K562 (cell line): ENCODE measurements at regions not wholly inside any gene's neighbourhood (a gene's known extent, or its start where the extent isn't known, plus 50 kb on each side); places are given as distances from the start of the nearest gene placed in this dataset.

Source experiments
- ATAC-seq: fragments of 200-7000 bp; cut with Tn5 transposase; 3 replicates; pipeline ENCODE4 v1.9.1; 2020; ENCODE audit warnings: moderate library complexity
- BruUV-seq: library from RNA; stranded (reverse); fragments of 400-500 nt; replicated peaks from 2 replicates; lab custom pipeline; 2021; lab: Mats Ljungman, UMichigan
- CTCF ChIA-PET: fragments of 300-600 bp; formaldehyde crosslinking; extraction: SDS; loops from one replicate; lab custom pipeline; 2021; ENCODE audit warnings: low intra/inter-chr PET ratio; lab: Yijun Ruan, JAX
- POLR2A ChIA-PET: fragments of 300-600, 350-650 bp; sonication (Branson Sonifier 250); formaldehyde crosslinking; extraction: SDS; loops from one replicate; lab custom pipeline; 2021; ENCODE audit warnings: antibody characterized with exemption, inconsistent platforms; lab: Yijun Ruan, JAX
- DNase-seq, 4 experiments: peaks; one replicate each; pipeline versions ENCODE4 v3.0.0 to v3.0.0-alpha.2; 2011 to 2018; ENCODE audit warnings: low spot score in 3 of 4, mixed read lengths in 3 of 4; ENCODE audit errors: extremely low read depth in 1 of 4
- FAIRE-seq: peaks from 2 replicates; lab custom pipeline; 2011; peaks lifted over from hg19 to GRCh38; lab: Jason Lieb, UNC
- H2AFZ ChIP-seq: 2 replicates; pipeline ENCODE4 v1.6.0; 2011; ENCODE audit warnings: low read depth, low read length, control low read depth, inconsistent platforms
- H3K27ac ChIP-seq: fragments of 200-600 bp; 3 replicates; pipeline ENCODE4 v1.8.0; 2011; ENCODE audit warnings: low read depth, mild to moderate bottlenecking, control low read depth, inconsistent platforms, low read length, moderate library complexity, mixed read lengths; ENCODE audit errors: extremely low read depth
- H3K27me3 ChIP-seq, 2 experiments: fragments of 300-600 bp in 1 of 2; 2 replicates in 1 of 2; 3 replicates in 1 of 2; pipeline versions ENCODE4 v1.6.0 to v1.8.0; 2011; ENCODE audit warnings: inconsistent platforms in 2 of 2, low read length in 2 of 2, mild to moderate bottlenecking in 1 of 2, mixed read lengths in 1 of 2, moderate library complexity in 1 of 2; ENCODE audit not compliant: control insufficient read depth in 2 of 2, insufficient read depth in 2 of 2
- H3K36me3 ChIP-seq: fragments of 300-600 bp; 3 replicates; pipeline ENCODE4 v1.8.0; 2011; ENCODE audit warnings: mild to moderate bottlenecking, low read length, inconsistent platforms; ENCODE audit not compliant: control insufficient read depth, insufficient read depth
- H3K4me1 ChIP-seq, 2 experiments: fragments of 200-600 bp in 1 of 2; replicated peaks in 1 of 2; 2 replicates in 1 of 2; 3 replicates in 1 of 2; pipeline versions ENCODE4 v1.5.1 to v1.8.0; 2011; ENCODE audit warnings: inconsistent platforms in 2 of 2, low read length in 2 of 2, mild to moderate bottlenecking in 1 of 2, mixed read lengths in 1 of 2, moderate library complexity in 1 of 2; ENCODE audit not compliant: control insufficient read depth in 2 of 2, insufficient read depth in 2 of 2
- H3K4me2 ChIP-seq: 2 replicates; pipeline ENCODE4 v1.6.1; 2011; ENCODE audit warnings: low read length, control low read depth, inconsistent platforms, mixed read lengths; ENCODE audit not compliant: insufficient read depth
- H3K4me3 ChIP-seq: fragments of 200-600 bp; sonication (generic), shearing (Covaris generic); 2 replicates; pipeline ENCODE4 v1.5.1; 2016; ENCODE audit warnings: control low read depth, inconsistent platforms
- H3K79me2 ChIP-seq: fragments of 200-600 bp; 3 replicates; pipeline ENCODE4 v1.8.0; 2011; ENCODE audit warnings: low read length, inconsistent platforms; ENCODE audit not compliant: control insufficient read depth, insufficient read depth
- H3K9ac ChIP-seq, 2 experiments: 2 replicates each; pipeline versions ENCODE4 v1.6.0 to v1.6.1; 2011; ENCODE audit warnings: low read depth in 2 of 2, low read length in 2 of 2, control low read depth in 1 of 2, inconsistent platforms in 1 of 2, mild to moderate bottlenecking in 1 of 2, mixed read lengths in 1 of 2; ENCODE audit not compliant: insufficient read depth in 1 of 2
- H3K9me1 ChIP-seq: one replicate; pipeline ENCODE4 v1.6.0; 2011; ENCODE audit warnings: inconsistent platforms, mild to moderate bottlenecking, low read length, moderate library complexity; ENCODE audit not compliant: control insufficient read depth, insufficient read depth
- H3K9me3 ChIP-seq: replicated peaks from 2 replicates; pipeline ENCODE4 v1.5.1; 2011; ENCODE audit warnings: low read depth, low read length, inconsistent platforms; ENCODE audit not compliant: control insufficient read depth, insufficient read depth
- H4K20me1 ChIP-seq: replicated peaks from 2 replicates; pipeline ENCODE4 v1.6.1; 2011; ENCODE audit warnings: low read length, inconsistent platforms, mixed read lengths; ENCODE audit not compliant: control insufficient read depth, insufficient read depth
- MEF2D ChIP-seq: conservative IDR thresholded peaks from 2 replicates; pipeline ENCODE4 v1.6.1; 2016; ENCODE audit warnings: low read depth, missing genetic modification characterization, missing compliant biosample characterization
- ZNF121 ChIP-seq: sonication (generic); formaldehyde crosslinking; conservative IDR thresholded peaks from 2 replicates; pipeline ENCODE4 v1.8.0; 2022; ENCODE audit warnings: missing genetic modification reagents
- ZNF445 ChIP-seq: fragments of 250-450 bp; sonication (Bioruptor Pico); IDR thresholded peaks from 2 replicates; pipeline ENCODE4 v1.4.0; 2020; ENCODE audit warnings: low read depth, mild to moderate bottlenecking, moderate library complexity
- ZNF609 ChIP-seq: sonication (generic); formaldehyde crosslinking; IDR thresholded peaks from 2 replicates; pipeline ENCODE4 v1.8.1; 2023; ENCODE audit warnings: missing genetic modification reagents, mild to moderate bottlenecking, borderline replicate concordance
- WGBS: fragments of 100-300 bp; shearing (Covaris generic); methylation state at CpG from one replicate; pipeline ENCODE4 v1.1.6; 2016; ENCODE audit warnings: low coverage, mixed read lengths; ENCODE audit not compliant: insufficient coverage; ENCODE audit errors: missing lambda C conversion rate; 5-methylcytosine and 5-hydroxymethylcytosine counted together
- in situ Hi-C: fragments of 300-500 bp; cut with MboI; formaldehyde crosslinking; loops from 4 replicates; pipeline ENCODE4 v1.15.0; 2018; ENCODE audit warnings: inconsistent platforms, mixed read lengths
- intact Hi-C: fragments of 100-400 bp; cut with micrococcal nuclease; formaldehyde crosslinking; loops from 2 replicates; pipeline ENCODE4 v1.14.2; 2022

GRCh38 chr4:148773313-148773712 lies 331.1 kb upstream of the NR3C2 start:
- in situ Hi-C loops (no loop called here), intact Hi-C loops (no loop called here)
- Histone ChIP-seq H3K4me1 (no peaks in the 10 kb centered on the region), H2AFZ (no peak overlapping the region), H3K9me1 (no peaks in the 10 kb centered on the region), H3K36me3 (no peaks in the 10 kb centered on the region), H3K27me3 (no peaks in the 10 kb centered on the region), H3K79me2 (no peaks in the 10 kb centered on the region), H3K4me3 (no peak overlapping the region), H3K9ac (no peak overlapping the region), H3K9me3 (no peaks in the 10 kb centered on the region), H3K27ac (no peak overlapping the region), H3K4me2 (no peak overlapping the region), H4K20me1 (no peaks in the 10 kb centered on the region)
- no TSS peak for BruUV-seq
- no peak for FAIRE-seq
- POLR2A ChIA-PET: no interaction called here
- TF ChIP-seq ZNF121 (CRISPR knock-in tag) (no peak), ZNF445 (no peak), MEF2D (no peak), ZNF609 (CRISPR knock-in tag) (no peak)
- WGBS: 44% methylated on average over 2 of the region's 2 CpGs
- ATAC-seq: no peak
- CTCF ChIA-PET: no interaction called here
- no peak for DNase-seq
